NB4 (cell line): ENCODE measurements at regions not wholly inside any gene's neighbourhood (a gene's known extent, or its start where the extent isn't known, plus 50 kb on each side); places are given as distances from the start of the nearest gene placed in this dataset.

Experiments used
- DNase-seq: peaks from one replicate; pipeline ENCODE4 v3.0.0; 2010; ENCODE audit warnings: low read depth
- H3K4me3 ChIP-seq: one replicate; pipeline ENCODE4 v1.5.1; 2011; ENCODE audit warnings: mild to moderate bottlenecking, low read depth, low read length, moderate library complexity
- CTCF ChIP-seq: IDR thresholded peaks from one replicate; pipeline ENCODE4 v1.5.1; 2012; ENCODE audit warnings: low read depth, low read length
- MAX ChIP-seq: IDR thresholded peaks from 2 replicates; pipeline ENCODE4 v1.6.1; 2011; ENCODE audit warnings: low read depth, low read length
- MYC ChIP-seq: IDR thresholded peaks from 2 replicates; pipeline ENCODE4 v1.6.1; 2011; ENCODE audit warnings: low read depth, low read length
- POLR2A ChIP-seq: IDR thresholded peaks from 2 replicates; pipeline ENCODE4 v1.6.1; 2011; ENCODE audit warnings: mild to moderate bottlenecking; ENCODE audit not compliant: insufficient read length; ENCODE audit errors: extremely low read depth

- no peak overlapping the region for H3K4me3 ChIP-seq
- no peak for DNase-seq
- TF ChIP-seq CTCF (no peak), MAX (no peak), MYC (no peak), POLR2A (no peak)
Observed at GRCh38 chr10:123562811-123563580, 103.2 kb upstream of the GPR26 start.

GRCh38 chr10:123563581-123563855 is 102.6 kb upstream of the GPR26 start:
- TF ChIP-seq CTCF (no peak), MYC (no peak), MAX (no peak)
- no peak for DNase-seq
- no peak overlapping the region for H3K4me3 ChIP-seq

- H3K4me3 ChIP-seq, result no peak overlapping the region
- TF ChIP-seq POLR2A (no peak), MYC (no peak), MAX (no peak), CTCF (no peak)
- DNase-seq, result no peak
Observed at GRCh38 chr10:123563994-123564393, 102.2 kb upstream of the GPR26 start.

- DNase-seq, result no peak
- no peak for TF ChIP-seq MYC
- H3K4me3 ChIP-seq, result no peak overlapping the region
Observed at GRCh38 chr10:123564631-123565030, 101.5 kb upstream of the GPR26 start.

- TF ChIP-seq MYC, result no peak
- TF ChIP-seq CTCF, result no peak
- TF ChIP-seq MAX, result no peak
- TF ChIP-seq POLR2A, result no peak
- H3K4me3 ChIP-seq, result no peak overlapping the region
- DNase-seq, result no peak
Observed at GRCh38 chr10:123565691-123566660, 100.2 kb upstream of the GPR26 start.

GRCh38 chr10:123567984-123568739 is 98.0 kb upstream of the GPR26 start:
- DNase-seq, result no peak
- no peak overlapping the region for H3K4me3 ChIP-seq
- no peak for TF ChIP-seq MYC
